HG03103 (cell line): ENCODE measurements at regions not wholly inside any gene's neighbourhood (a gene's known extent, or its start where the extent isn't known, plus 50 kb on each side); places are given as distances from the start of the nearest gene placed in this dataset.

Experiments
- ATAC-seq: cut with Tn5 transposase; IDR thresholded peaks from one replicate; pipeline ENCODE4 v1.9.1; 2021; ENCODE audit warnings: low read depth; ENCODE audit not compliant: unreplicated experiment

GRCh38 chr18:28718696-28719095, 541.8 kb upstream of the CDH2 start:
- no peak for ATAC-seq

- no peak for ATAC-seq
Measured at GRCh38 chr18:28716338-28716737, 539.4 kb upstream of the CDH2 start.

- ATAC-seq: no peak
Measured at GRCh38 chr18:28715206-28715605, 538.3 kb upstream of the CDH2 start.

- no peak for ATAC-seq
Measured at GRCh38 chr18:28714498-28714897, 537.6 kb upstream of the CDH2 start.

GRCh38 chr18:28712796-28713425, 536.0 kb upstream of the CDH2 start:
- no peak for ATAC-seq

- ATAC-seq: no peak
Measured at GRCh38 chr18:28712172-28712571, 535.2 kb upstream of the CDH2 start.

- ATAC-seq: no peak
Measured at GRCh38 chr18:28711096-28711495, 534.2 kb upstream of the CDH2 start.

GRCh38 chr18:28707006-28707405, 530.1 kb upstream of the CDH2 start:
- ATAC-seq: no peak

- ATAC-seq: no peak
Measured at GRCh38 chr18:28706397-28706796, 529.5 kb upstream of the CDH2 start.

- no peak for ATAC-seq
Measured at GRCh38 chr18:28705482-28705881, 528.6 kb upstream of the CDH2 start.

GRCh38 chr18:28692337-28692736, 515.4 kb upstream of the CDH2 start:
- ATAC-seq: no peak

GRCh38 chr18:28691496-28691840, 514.5 kb upstream of the CDH2 start:
- ATAC-seq: no peak

GRCh38 chr18:28690836-28691495, 514.0 kb upstream of the CDH2 start:
- no peak for ATAC-seq

- ATAC-seq: no peak
Measured at GRCh38 chr18:28690100-28690499, 513.2 kb upstream of the CDH2 start.

GRCh38 chr18:28689588-28689987, 512.7 kb upstream of the CDH2 start:
- ATAC-seq: no peak

GRCh38 chr18:28684746-28685355, 507.9 kb upstream of the CDH2 start:
- no peak for ATAC-seq

- ATAC-seq: no peak
Measured at GRCh38 chr18:28682912-28683311, 506.0 kb upstream of the CDH2 start.

GRCh38 chr18:28669165-28669564, 492.2 kb upstream of the CDH2 start:
- no peak for ATAC-seq

- no peak for ATAC-seq
Measured at GRCh38 chr18:28666216-28666615, 489.3 kb upstream of the CDH2 start.

- ATAC-seq: no peak
Measured at GRCh38 chr18:28657961-28658360, 481.0 kb upstream of the CDH2 start.

- ATAC-seq: no peak
Measured at GRCh38 chr18:28652654-28653053, 475.7 kb upstream of the CDH2 start.

- ATAC-seq: no peak
Measured at GRCh38 chr18:28651298-28651697, 474.4 kb upstream of the CDH2 start.
